ENCODE measurements at regions not wholly inside any gene's neighbourhood (a gene's known extent, or its start where the extent isn't known, plus 50 kb on each side); places are given as distances from the start of the nearest gene placed in this dataset.

DNA sequence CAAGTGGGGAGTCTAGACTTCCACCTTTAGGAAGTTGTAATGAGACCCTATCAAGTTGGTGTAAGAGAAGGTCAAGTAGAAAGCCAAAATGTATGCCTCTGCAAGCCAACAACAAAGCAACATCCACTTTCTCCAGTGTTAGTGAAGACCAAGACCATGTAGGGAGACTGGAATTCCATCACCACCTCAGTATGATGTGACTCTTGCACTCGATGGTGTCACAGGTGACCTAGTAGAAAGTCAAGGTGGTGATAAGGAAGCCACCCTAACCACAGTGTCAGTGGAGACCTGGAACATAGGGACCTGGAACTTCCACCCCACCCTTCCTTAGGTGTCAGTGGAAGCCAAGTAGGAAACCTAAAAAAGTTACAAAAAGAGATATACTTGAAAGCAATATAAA, 278.1 kb upstream of the KCNMB2 start:
- Mint-ChIP-seq H3K27me3 (ENCODE audit: low read depth) (no peaks in the 10 kb centered on the region), H3K4me1 (ENCODE audit: low read depth) (no peaks in the 10 kb centered on the region), H3K36me3 (ENCODE audit: insufficient read depth in 2 of 2) (no peaks in the 10 kb centered on the region), H3K9me3 (no peaks in the 10 kb centered on the region), H3K27ac (no peak overlapping the region), H3K4me3 (no peak overlapping the region)
- ATAC-seq (replicated peaks in 1 of 2) (no peak), DNase-seq (no peak)

DNA sequence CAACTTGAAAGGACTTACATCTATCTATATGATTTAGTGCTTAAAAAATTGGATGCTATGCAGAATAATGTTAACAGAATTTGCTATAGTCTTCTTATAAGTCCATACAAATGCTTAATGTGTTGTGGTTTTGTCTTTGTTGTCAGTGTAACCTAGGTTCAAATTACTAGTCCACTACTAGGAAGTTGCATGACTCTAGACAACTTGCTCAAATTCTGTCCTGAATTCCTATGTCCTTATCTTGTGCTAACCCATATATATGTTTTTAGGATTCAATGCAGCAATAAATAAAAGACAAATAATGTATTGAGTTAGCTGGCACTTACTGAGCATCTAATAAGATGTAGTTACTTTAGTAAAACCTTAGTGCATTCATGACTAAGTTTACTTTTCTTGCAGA, 276.5 kb upstream of the KCNMB2 start:
- no peaks in the 10 kb centered on the region for H3K4me1 Mint-ChIP-seq (ENCODE audit: low read depth)
- ATAC-seq (replicated peaks in 1 of 2) (no peak), DNase-seq (no peak)
- no peak overlapping the region for H3K27ac Mint-ChIP-seq
- H3K27me3 Mint-ChIP-seq (ENCODE audit: low read depth): no peaks in the 10 kb centered on the region
- no peak overlapping the region for H3K4me3 Mint-ChIP-seq
- no peaks in the 10 kb centered on the region for H3K9me3 Mint-ChIP-seq
- H3K36me3 Mint-ChIP-seq (ENCODE audit: insufficient read depth in 2 of 2): no peaks in the 10 kb centered on the region

- DNase-seq (no peak), ATAC-seq (replicated peaks in 1 of 2) (no peak)
- Mint-ChIP-seq H3K4me3 (no peak overlapping the region), H3K9me3 (no peaks in the 10 kb centered on the region), H3K27ac (no peak overlapping the region), H3K36me3 (ENCODE audit: insufficient read depth in 2 of 2) (no peaks in the 10 kb centered on the region), H3K27me3 (ENCODE audit: low read depth) (no peaks in the 10 kb centered on the region), H3K4me1 (ENCODE audit: low read depth) (no peaks in the 10 kb centered on the region)
Measured at GRCh38 chr3:178260887-178261565, 275.2 kb upstream of the KCNMB2 start.

DNA sequence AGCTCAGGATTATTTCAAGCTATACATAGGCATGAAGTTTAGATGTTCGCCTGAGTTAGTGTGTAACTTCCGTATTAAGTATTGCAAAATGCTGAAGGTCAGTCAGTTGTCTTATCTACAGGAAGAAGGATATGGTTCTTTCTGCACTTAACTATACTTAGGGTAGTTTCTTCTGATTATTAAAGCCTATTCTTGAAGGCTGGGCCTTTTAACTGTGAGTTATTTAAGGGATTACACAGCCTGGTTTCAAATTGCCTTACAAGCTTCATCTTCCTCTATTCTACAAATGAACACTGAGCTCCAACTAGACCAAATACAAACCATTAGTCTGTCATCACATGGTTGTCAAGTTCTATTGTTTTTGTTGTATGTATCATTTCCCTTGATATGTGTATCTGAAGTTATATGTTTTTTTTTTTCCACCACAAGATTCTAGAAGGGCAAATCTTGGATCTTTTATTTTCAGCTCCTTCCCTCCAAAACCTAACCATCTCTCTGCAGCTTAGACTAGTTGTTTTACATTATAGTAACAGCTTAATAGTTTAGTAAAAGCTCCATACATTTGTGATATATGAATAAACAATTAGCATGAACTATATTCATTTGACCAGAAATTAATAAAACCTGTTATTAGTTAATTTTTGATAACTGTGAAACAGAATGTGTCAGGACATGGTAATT, 272.9 kb upstream of the KCNMB2 start:
- no peak for ATAC-seq (replicated peaks in 1 of 2)
- Mint-ChIP-seq H3K9me3 (no peaks in the 10 kb centered on the region), H3K4me3 (no peak overlapping the region), H3K27ac (no peak overlapping the region), H3K36me3 (ENCODE audit: insufficient read depth in 2 of 2) (no peaks in the 10 kb centered on the region), H3K27me3 (ENCODE audit: low read depth) (no peaks in the 10 kb centered on the region), H3K4me1 (ENCODE audit: low read depth) (no peaks in the 10 kb centered on the region)
- DNase-seq: no peak

DNA sequence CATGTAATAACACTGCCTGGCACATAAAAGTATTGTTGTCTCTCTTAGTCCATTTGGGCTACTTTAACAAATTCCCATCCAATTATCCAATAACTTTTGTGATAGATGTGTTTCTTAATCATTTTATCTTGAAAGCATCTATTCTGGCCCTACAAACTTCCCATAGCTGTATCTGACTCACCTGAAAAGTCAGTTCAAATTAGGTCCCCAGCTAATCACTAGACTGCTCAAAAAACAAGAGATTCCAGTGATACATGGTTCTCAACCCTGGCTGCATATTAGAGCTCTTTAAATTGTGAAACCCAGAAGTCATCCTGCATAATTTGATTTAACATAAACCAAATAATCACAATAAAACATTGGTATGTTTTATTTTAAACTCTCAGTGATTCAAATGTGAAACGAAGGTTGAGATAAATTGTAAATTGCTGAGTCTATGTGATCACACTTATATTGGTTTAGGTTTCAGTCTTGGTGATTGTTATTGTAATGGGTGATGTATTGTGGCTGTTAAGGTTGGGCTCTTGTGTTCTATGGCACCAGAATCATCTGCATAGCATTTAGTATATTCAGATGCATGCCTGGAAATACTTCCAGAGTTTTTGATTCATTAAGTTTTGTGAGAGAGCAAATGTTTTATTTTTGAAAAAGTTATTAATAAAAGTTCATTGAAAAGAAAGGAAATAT, 268.9 kb upstream of the KCNMB2 start:
- Mint-ChIP-seq H3K27me3 (ENCODE audit: low read depth) (no peaks in the 10 kb centered on the region), H3K36me3 (ENCODE audit: insufficient read depth in 2 of 2) (no peaks in the 10 kb centered on the region), H3K4me1 (ENCODE audit: low read depth) (no peaks in the 10 kb centered on the region), H3K27ac (no peak overlapping the region), H3K4me3 (no peak overlapping the region), H3K9me3 (peaks cover 1 to 3% of the 10 kb centered on the region in 2 donors)
- DNase-seq (no peak), ATAC-seq (replicated peaks in 1 of 2) (no peak)

DNA sequence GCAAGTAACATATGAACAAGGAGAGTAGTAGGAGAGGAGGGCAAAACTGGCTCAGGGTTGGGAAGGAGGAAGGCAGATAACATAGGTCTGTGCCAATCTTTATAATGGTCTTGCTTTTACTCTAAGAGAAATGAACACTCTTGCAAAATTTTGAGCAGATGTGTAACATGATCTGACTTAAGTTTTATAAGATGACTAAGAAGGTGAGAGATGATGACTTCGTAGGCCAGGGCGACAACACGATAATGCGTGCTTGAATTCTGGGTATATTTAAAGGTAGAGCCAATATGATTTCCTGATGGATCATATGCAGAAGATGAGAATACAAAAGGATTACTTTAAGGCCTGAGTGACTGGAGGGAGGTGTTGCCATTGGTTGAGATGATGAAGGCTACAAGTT, 265.4 kb upstream of the KCNMB2 start:
- Mint-ChIP-seq H3K27ac (no peak overlapping the region), H3K4me1 (ENCODE audit: low read depth) (no peaks in the 10 kb centered on the region), H3K4me3 (no peak overlapping the region), H3K27me3 (ENCODE audit: low read depth) (no peaks in the 10 kb centered on the region), H3K9me3 (peaks cover 1 to 3% of the 10 kb centered on the region in 2 donors), H3K36me3 (ENCODE audit: insufficient read depth in 2 of 2) (no peaks in the 10 kb centered on the region)
- ATAC-seq (replicated peaks in 1 of 2) (no peak), DNase-seq (no peak)

DNA sequence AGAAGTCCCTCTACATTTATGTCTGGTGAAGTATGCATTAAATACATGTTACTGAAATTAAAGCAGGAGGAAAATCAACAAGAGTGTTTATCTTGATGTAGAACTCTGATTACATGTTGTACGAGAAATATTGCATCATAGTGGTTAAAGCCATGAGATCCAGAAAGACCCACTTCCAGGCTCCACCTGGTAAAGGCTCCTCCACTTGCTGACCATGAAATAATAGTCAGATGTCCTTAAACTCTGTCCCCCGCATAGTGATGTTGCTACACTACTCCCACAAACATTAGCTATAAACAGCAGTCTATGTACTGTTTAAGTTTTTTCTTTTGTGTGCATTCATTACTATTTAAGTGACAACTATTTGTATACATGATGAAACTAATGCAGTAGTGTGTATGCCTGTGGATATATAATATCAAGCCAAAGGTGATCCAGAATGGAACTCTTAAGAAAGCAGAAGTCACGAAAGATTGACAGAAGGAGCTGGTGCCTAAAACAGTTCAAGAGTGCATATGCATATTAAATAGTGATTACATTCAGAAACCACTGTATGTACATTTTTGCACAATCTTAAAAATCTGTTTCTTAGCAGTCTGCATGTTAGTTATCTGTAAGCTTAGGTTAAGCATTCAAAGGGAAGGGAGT, 264.4 kb upstream of the KCNMB2 start:
- Mint-ChIP-seq H3K4me1 (ENCODE audit: low read depth) (no peaks in the 10 kb centered on the region), H3K4me3 (no peak overlapping the region), H3K36me3 (ENCODE audit: insufficient read depth in 2 of 2) (no peaks in the 10 kb centered on the region), H3K27me3 (ENCODE audit: low read depth) (no peaks in the 10 kb centered on the region), H3K27ac (no peak overlapping the region), H3K9me3 (peaks cover 1 to 3% of the 10 kb centered on the region in 2 donors)
- no peak for DNase-seq
- ATAC-seq (replicated peaks in 1 of 2): no peak

DNA sequence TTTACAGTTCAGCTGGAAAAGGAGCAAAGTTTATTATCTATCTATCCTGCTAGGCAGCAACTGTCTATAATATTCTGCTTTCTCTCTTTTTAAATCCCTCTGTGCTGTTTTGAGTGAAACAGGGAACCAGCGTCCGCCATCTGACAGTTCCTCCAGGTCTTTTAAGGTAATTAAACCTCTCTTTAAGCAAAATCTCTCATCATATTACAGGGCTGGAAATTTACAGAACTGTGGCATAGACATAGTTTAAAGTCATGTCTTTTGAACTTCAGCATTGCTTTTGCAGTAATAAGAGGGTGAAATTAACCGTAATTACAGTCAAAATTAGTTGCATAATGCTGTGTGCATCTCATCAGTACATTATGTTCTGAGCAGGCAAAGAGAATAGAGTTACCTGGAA, 263.4 kb upstream of the KCNMB2 start:
- Mint-ChIP-seq H3K27ac (no peak overlapping the region), H3K4me3 (no peak overlapping the region), H3K9me3 (peaks cover 1 to 4% of the 10 kb centered on the region in 2 donors), H3K4me1 (ENCODE audit: low read depth) (no peaks in the 10 kb centered on the region), H3K36me3 (ENCODE audit: insufficient read depth in 2 of 2) (no peaks in the 10 kb centered on the region), H3K27me3 (ENCODE audit: low read depth) (no peaks in the 10 kb centered on the region)
- DNase-seq (no peak), ATAC-seq (replicated peaks in 1 of 2) (no peak)

GRCh38 chr3:178274711-178275110, 261.5 kb upstream of the KCNMB2 start:
- ATAC-seq (replicated peaks in 1 of 2): no peak
- no peak overlapping the region for H3K27ac Mint-ChIP-seq
- peaks cover 3 to 5% of the 10 kb centered on the region in 2 donors for H3K36me3 Mint-ChIP-seq (ENCODE audit: insufficient read depth in 2 of 2)
- no peak for DNase-seq
- no peaks in the 10 kb centered on the region for H3K27me3 Mint-ChIP-seq (ENCODE audit: low read depth)
- no peaks in the 10 kb centered on the region for H3K4me1 Mint-ChIP-seq (ENCODE audit: low read depth)
- H3K9me3 Mint-ChIP-seq: peaks cover 6 to 11% of the 10 kb centered on the region in 2 donors
- no peak overlapping the region for H3K4me3 Mint-ChIP-seq

DNA sequence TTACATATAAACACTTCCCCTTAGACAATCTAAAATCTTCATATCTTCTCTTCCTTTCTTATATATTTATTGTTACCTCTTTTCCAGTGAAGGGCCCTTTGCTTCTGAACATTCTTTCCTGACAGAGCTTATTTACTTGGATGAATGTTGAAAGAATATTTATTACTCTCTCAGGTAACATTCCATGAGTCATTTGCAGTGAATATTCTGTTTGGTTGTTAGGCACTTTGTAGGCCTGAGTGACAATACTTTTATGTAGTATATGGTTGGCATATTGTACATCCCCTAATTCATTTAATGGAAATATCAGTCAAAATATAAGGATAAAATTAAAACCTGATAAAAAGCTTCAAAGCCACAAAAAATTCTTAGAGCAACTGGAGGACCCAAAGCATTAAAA, 260.9 kb upstream of the KCNMB2 start:
- Mint-ChIP-seq H3K27me3 (ENCODE audit: low read depth) (no peaks in the 10 kb centered on the region), H3K4me3 (no peak overlapping the region), H3K27ac (no peak overlapping the region), H3K36me3 (ENCODE audit: insufficient read depth in 2 of 2) (peaks cover 5% of the 10 kb centered on the region in 2 donors), H3K9me3 (peaks cover 8 to 15% of the 10 kb centered on the region in 2 donors), H3K4me1 (ENCODE audit: low read depth) (no peaks in the 10 kb centered on the region)
- ATAC-seq (replicated peaks in 1 of 2) (no peak), DNase-seq (no peak)

DNA sequence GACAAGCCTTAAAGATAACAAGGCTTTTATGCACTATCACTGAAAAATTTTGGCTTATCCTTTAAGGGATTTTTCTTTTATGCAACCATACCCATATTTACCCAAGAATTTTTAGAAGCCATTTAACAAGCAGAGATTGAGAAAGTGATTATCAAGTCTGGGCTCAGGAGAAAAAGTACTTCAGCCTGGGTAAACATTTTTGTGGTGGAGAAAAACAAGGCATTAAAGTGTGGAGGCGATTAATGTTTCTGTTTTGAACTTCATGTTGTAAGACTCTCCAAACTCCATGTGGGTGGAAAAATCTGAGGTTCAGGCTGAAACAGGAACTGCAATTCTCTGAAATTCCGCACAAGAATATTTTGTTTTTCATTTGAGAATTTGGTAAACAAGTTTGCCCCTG, 260.4 kb upstream of the KCNMB2 start:
- DNase-seq: no peak
- Mint-ChIP-seq H3K9me3 (peaks cover 11 to 15% of the 10 kb centered on the region in 2 donors), H3K36me3 (ENCODE audit: insufficient read depth in 2 of 2) (peaks cover 5 to 8% of the 10 kb centered on the region in 2 donors), H3K27ac (no peak overlapping the region), H3K27me3 (ENCODE audit: low read depth) (no peaks in the 10 kb centered on the region), H3K4me3 (no peak overlapping the region), H3K4me1 (ENCODE audit: low read depth) (no peaks in the 10 kb centered on the region)
- no peak for ATAC-seq (replicated peaks in 1 of 2)

GRCh38 chr3:178277605-178278004, 258.6 kb upstream of the KCNMB2 start:
- DNase-seq (no peak), ATAC-seq (replicated peaks in 1 of 2) (no peak)
- Mint-ChIP-seq H3K4me1 (ENCODE audit: low read depth) (no peaks in the 10 kb centered on the region), H3K9me3 (peaks cover 9 to 15% of the 10 kb centered on the region in 2 donors), H3K27ac (no peak overlapping the region), H3K4me3 (no peak overlapping the region), H3K27me3 (ENCODE audit: low read depth) (no peaks in the 10 kb centered on the region), H3K36me3 (ENCODE audit: insufficient read depth in 2 of 2) (peaks cover 5 to 8% of the 10 kb centered on the region in 2 donors)

GRCh38 chr3:178283561-178283960, 252.7 kb upstream of the KCNMB2 start:
- Mint-ChIP-seq H3K4me3 (no peak overlapping the region), H3K27ac (no peak overlapping the region), H3K9me3 (peaks cover 22 to 23% of the 10 kb centered on the region in 2 donors), H3K4me1 (ENCODE audit: low read depth) (no peaks in the 10 kb centered on the region), H3K36me3 (ENCODE audit: insufficient read depth in 2 of 2) (peaks cover 5 to 10% of the 10 kb centered on the region in 2 donors), H3K27me3 (ENCODE audit: low read depth) (no peaks in the 10 kb centered on the region)
- DNase-seq (no peak), ATAC-seq (replicated peaks in 1 of 2) (no peak)

Data from activated T-cell treated with anti-CD3 and anti-CD28 coated beads, Interleukin-2, amount 50 U/mL, for 72 hours (primary cell).